Epithelial cell of esophagus (primary cell): ENCODE measurements at regions not wholly inside any gene's neighbourhood (a gene's known extent, or its start where the extent isn't known, plus 50 kb on each side); places are given as distances from the start of the nearest gene placed in this dataset.

Experiments
- DNase-seq: peaks from one replicate; pipeline ENCODE4 v3.0.0; 2010; ENCODE audit warnings: low read depth
- H3K4me3 ChIP-seq: 2 replicates; pipeline ENCODE4 v1.5.1; 2011; ENCODE audit warnings: mild to moderate bottlenecking, low read length, control low read depth
- TF ChIP-seq, protein P1 (sequence below): IDR thresholded peaks from 2 replicates; pipeline ENCODE4 v1.5.1; 2011; ENCODE audit warnings: low read depth, mild to moderate bottlenecking, low read length, control low read depth, inconsistent platforms; ENCODE audit not compliant: insufficient read depth; ENCODE audit errors: missing control alignments

DNA sequence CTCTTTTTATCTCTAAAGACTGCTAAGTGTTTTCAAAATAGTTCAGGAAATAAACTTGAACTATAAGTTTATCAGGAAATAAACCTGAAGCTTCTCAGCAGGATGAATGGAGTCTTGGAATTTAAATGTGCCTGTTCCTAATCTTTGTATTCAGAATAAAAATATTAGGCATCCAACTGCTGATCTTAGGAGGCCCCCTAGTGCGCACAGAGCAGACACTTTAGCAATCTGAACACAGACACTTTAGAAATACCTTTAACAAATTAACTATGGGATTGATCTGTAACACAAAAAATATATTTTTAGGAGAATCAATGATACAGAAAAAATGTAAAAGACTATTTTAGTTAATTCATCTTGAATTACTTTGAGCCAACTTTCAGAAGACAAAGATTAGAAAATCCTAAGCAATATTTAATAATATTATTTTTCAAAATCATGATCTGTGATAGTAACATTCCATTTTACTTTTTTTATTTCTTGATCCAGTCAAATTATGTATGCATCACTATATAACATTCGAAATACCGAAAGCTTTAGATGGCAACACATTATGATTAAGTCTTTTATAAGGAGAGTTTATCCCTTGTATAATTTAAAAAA, 80.9 kb downstream of the SLC41A2 start:
- TF ChIP-seq, protein P1, sequence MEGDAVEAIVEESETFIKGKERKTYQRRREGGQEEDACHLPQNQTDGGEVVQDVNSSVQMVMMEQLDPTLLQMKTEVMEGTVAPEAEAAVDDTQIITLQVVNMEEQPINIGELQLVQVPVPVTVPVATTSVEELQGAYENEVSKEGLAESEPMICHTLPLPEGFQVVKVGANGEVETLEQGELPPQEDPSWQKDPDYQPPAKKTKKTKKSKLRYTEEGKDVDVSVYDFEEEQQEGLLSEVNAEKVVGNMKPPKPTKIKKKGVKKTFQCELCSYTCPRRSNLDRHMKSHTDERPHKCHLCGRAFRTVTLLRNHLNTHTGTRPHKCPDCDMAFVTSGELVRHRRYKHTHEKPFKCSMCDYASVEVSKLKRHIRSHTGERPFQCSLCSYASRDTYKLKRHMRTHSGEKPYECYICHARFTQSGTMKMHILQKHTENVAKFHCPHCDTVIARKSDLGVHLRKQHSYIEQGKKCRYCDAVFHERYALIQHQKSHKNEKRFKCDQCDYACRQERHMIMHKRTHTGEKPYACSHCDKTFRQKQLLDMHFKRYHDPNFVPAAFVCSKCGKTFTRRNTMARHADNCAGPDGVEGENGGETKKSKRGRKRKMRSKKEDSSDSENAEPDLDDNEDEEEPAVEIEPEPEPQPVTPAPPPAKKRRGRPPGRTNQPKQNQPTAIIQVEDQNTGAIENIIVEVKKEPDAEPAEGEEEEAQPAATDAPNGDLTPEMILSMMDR: peak; percentile 79

DNA sequence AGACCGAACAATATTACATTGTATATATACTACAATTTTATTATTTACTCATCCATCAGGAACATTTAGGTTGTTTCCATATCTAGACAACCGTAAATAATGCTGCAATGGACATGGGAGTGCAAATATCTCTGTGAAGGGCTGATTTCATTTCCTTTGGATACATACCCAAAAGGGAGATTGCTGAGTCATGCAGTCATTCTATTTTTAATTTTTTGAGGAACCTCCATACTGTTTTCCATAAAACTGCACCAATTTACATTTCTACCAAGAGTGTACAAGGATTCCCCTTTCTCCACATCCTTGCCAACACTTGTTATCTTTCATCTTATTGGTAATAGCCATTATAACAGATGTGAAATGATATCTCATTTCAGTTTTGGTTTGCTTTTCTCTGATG, 84.7 kb downstream of the SLC41A2 start:
- H3K4me3 ChIP-seq: no peak overlapping the region
- no peak for DNase-seq
- TF ChIP-seq, protein P1: no peak

More for the DNA sequence above, 80.9 kb downstream of the SLC41A2 start:
- peak; percentile 61 for DNase-seq
- H3K4me3 ChIP-seq: no peak overlapping the region

DNA sequence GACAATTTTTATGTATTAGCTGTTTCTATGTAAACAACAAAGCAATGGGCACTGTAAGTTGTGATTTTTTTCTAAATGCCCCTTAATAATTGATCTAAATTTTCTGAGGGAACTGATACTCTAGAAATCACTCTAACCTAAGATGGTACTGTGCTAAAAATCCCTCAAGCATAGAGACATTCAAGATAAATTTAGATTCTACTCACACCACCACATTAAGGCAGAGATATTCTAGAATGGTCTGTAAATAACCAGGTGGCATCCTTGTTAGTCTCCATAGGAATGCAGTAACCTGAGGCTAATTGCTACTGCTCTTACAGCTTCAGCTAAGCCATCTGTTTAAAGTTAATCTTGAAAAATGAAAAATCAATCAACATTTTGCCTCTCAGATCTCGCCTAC, 87.3 kb downstream of the SLC41A2 start:
- no peak for DNase-seq
- TF ChIP-seq, protein P1: no peak
- no peak overlapping the region for H3K4me3 ChIP-seq

DNA sequence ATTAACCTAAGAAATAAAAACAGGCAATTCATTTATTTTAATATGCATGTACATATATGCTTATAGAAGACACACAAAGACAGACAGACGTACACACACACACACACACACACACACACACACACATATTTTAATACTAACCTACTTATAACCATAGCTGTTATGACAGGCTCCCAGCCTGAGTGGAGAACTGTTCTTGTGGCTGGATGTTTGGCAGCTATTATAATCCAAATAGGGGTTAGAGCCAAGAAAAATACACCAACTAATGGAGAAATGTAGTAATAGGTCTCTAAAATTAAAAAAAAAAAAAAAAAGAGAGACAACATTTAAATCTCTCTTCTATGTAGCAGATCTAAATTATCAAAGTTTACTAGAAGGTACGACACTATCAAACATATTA, 91.8 kb downstream of the SLC41A2 start:
- DNase-seq: no peak
- TF ChIP-seq, protein P1: no peak
- no peak overlapping the region for H3K4me3 ChIP-seq

DNA sequence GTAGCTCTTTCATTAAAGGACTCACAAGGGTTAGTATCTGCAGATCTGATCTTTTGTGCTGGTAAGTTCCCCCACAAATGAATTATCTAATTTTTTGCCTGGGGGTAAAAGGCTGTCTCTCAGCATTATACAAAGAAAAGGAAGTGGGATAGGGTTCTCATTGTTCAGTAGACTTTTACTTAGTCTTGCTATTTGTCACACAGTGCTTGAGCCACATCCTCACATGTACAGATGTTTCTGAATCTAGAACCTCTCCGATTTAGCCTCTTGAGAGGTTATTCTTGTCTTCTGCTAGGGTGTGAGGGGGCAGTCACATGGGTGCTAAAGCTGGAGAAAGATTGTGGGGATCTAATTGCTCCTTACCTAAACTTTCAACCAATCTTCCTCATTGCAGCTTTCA, 93.0 kb downstream of the SLC41A2 start:
- H3K4me3 ChIP-seq: no peak overlapping the region
- TF ChIP-seq, protein P1: no peak
- no peak for DNase-seq

DNA sequence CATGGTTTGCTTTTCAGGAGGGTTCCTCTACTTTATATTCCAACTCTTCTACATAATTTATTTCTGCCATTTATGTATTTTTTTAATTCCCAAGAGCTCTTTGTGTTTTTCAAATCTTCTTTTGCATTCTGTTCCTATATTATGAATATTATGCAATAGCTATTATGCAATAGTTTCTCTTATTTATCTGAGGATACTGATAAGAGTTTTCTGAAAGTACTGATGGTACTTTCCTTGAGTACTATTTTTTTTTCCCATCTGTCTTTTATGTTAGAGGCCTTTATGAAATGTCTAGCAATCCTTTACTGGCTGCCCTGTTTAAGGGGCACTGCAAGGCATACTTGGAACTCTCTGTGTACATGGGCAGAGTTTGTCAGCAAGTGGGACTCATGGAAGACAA, 93.4 kb downstream of the SLC41A2 start:
- no peak for DNase-seq
- H3K4me3 ChIP-seq: no peak overlapping the region
- TF ChIP-seq, protein P1: no peak

DNA sequence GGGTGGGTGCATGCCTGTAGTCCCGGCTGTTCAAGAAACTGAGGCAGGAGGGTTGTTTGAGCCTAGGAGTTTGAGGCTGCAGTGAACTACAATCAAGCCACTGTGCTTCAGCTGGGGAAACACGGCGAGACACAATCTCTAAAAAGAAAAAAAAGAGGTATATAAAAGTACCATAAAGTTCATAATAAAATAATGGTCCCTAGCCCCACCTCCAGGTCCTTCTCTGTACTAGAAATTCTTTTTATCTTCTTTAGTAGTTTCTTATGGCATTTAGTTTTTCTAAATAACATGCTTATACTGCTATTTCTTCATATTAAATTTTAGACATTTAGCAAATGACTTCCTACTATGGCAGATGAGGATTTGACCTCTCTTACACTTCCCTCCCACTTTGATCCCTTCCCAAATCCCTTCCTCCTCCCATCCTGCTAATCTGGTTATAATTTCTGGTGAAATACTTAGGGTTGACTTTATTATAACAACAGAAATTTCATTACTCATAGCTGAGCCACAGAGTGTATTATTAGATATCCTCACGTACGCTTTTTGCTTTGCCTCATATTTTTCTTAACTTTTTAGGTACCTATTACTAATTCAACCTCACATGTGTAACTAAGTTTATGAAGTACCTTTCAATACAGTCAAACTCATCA, 94.7 kb downstream of the SLC41A2 start:
- H3K4me3 ChIP-seq: no peak overlapping the region
- peak; percentile 17 for DNase-seq
- TF ChIP-seq, protein P1: no peak
